ENCODE measurements at regions not wholly inside any gene's neighbourhood (a gene's known extent, or its start where the extent isn't known, plus 50 kb on each side); places are given as distances from the start of the nearest gene placed in this dataset.

DNA sequence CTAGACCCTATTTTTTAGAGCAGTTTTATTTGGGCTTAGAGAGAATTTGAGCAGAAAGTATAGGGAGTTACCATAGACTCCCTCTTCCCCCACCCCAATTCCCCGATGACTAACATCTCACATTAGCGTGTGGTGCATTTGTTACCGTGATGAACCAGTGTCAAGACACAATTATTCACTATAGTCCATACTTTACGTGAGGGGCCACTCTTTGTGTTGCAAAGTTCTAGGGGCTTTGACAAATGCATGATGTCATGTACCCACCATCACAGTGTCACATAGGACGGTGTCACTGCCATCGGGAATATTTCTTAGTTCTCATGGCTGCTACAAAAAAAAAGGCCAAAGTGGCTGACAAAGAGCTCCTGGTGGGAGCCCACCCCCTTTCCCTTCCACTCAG, 119.1 kb downstream of the PHETA1 start:
- Histone ChIP-seq H3K4me1 (replicated peaks in 1 of 4; ENCODE audit: control insufficient read depth in 3 of 4, insufficient read depth in 4 of 4, low read length in 3 of 4) (peaks cover 0 to 5% (median 2%) of the 10 kb centered on the region in 4 experiments; a peak in 4 of 7 replicates), H4K8ac (ENCODE audit: extremely low read depth, insufficient read depth, low read length) (no peak overlapping the region), H2BK15ac (ENCODE audit: low read length) (no peak overlapping the region), H2BK20ac (ENCODE audit: low read length) (no peak overlapping the region), H2BK12ac (ENCODE audit: low read depth, low read length) (no peak overlapping the region), H3K9me3 (ENCODE audit: insufficient read depth in 2 of 2, low read depth in 1 of 2, low read length in 1 of 2) (no peaks in the 10 kb centered on the region), H3K23me2 (ENCODE audit: low read depth, low read length) (no peaks in the 10 kb centered on the region), H2AK5ac (ENCODE audit: low read depth, low read length) (no peak overlapping the region), H3K4ac (replicated peaks; ENCODE audit: insufficient read length, low read depth, low read length) (no peak overlapping the region), H4K91ac (replicated peaks; ENCODE audit: insufficient read length, low read length) (no peak overlapping the region), H3K36me3 (ENCODE audit: control insufficient read depth in 2 of 4, insufficient read depth in 4 of 4, low read length in 3 of 4) (no peaks in the 10 kb centered on the region), H4K5ac (ENCODE audit: insufficient read length, low read depth, low read length) (no peak overlapping the region), H3K79me1 (ENCODE audit: low read depth, low read length) (no peaks in the 10 kb centered on the region), H3K27me3 (replicated peaks in 1 of 4; ENCODE audit: control insufficient read depth in 3 of 4, extremely low read depth in 1 of 4, insufficient read depth in 3 of 4, low read length in 3 of 4) (no peaks in the 10 kb centered on the region), H2BK5ac (ENCODE audit: low read depth, low read length) (no peak overlapping the region), H3K23ac (ENCODE audit: insufficient read length) (no peak overlapping the region), H3K9ac (replicated peaks in 1 of 4; ENCODE audit: extremely low read depth in 1 of 4, low read depth in 3 of 4, low read length in 3 of 4) (no peak overlapping the region), H2BK120ac (replicated peaks; ENCODE audit: low read depth, low read length) (no peak overlapping the region), H3K79me2 (ENCODE audit: control insufficient read depth in 1 of 2, insufficient read depth in 2 of 2, low read length in 2 of 2) (no peaks in the 10 kb centered on the region), H3K14ac (ENCODE audit: insufficient read length) (no peak overlapping the region), H3K27ac (ENCODE audit: low read depth, low read length) (no peak overlapping the region), H3K18ac (ENCODE audit: extremely low read depth, low read length) (no peak overlapping the region), H3K4me3 (ENCODE audit: extremely low read depth in 1 of 4, insufficient read depth in 2 of 4, low read depth in 3 of 4, low read length in 4 of 4) (no peak overlapping the region), H3K56ac (replicated peaks; ENCODE audit: insufficient read length, low read depth, low read length) (no peak overlapping the region), H4K20me1 (replicated peaks in 1 of 2; ENCODE audit: control insufficient read depth in 1 of 2, insufficient read depth in 2 of 2, low read length in 2 of 2) (peaks cover 0 to 1% of the 10 kb centered on the region in 2 experiments), H2AFZ (ENCODE audit: low read length) (no peak overlapping the region), H3K4me2 (ENCODE audit: insufficient read depth in 1 of 2, low read depth in 2 of 2, low read length in 2 of 2) (no peak overlapping the region)
- DNase-seq (ENCODE audit: low read depth in 1 of 2, low spot score in 2 of 2) = no peak
- TF ChIP-seq NANOG (IDR thresholded peaks at IDR 0.05; ENCODE audit: insufficient read depth, low read depth, low read length, poor library complexity, severe bottlenecking) (no peak), TAF7 (optimal IDR thresholded peaks at IDR 0.05; ENCODE audit: borderline replicate concordance, low read depth, low read length) (no peak), EZH2 (IDR thresholded peaks at IDR 0.05; ENCODE audit: low read depth, low read length, severe bottlenecking) (no peak), POLR2A (IDR thresholded peaks at IDR 0.05; ENCODE audit: control extremely low read depth in 1 of 2, low read depth in 2 of 2, low read length in 2 of 2) (no peak), TEAD4 (IDR thresholded peaks at IDR 0.05; ENCODE audit: low read depth, low read length) (no peak), TBP (IDR thresholded peaks at IDR 0.05; ENCODE audit: low read depth, low read length) (no peak), YY1 (IDR thresholded peaks at IDR 0.05; ENCODE audit: low read depth, low read length) (no peak), GTF2F1 (IDR thresholded peaks at IDR 0.05; ENCODE audit: borderline replicate concordance, low read depth, low read length) (no peak), NRF1 (IDR thresholded peaks at IDR 0.05; ENCODE audit: low read depth, low read length) (no peak), SIRT6 (IDR thresholded peaks at IDR 0.05; ENCODE audit: low read length) (no peak), CEBPB (IDR thresholded peaks at IDR 0.05; ENCODE audit: low read depth, low read length) (no peak)
- TF ChIP-seq, protein P1, sequence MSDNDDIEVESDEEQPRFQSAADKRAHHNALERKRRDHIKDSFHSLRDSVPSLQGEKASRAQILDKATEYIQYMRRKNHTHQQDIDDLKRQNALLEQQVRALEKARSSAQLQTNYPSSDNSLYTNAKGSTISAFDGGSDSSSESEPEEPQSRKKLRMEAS (IDR thresholded peaks at IDR 0.05) = no peak
- TF ChIP-seq, protein P2, sequence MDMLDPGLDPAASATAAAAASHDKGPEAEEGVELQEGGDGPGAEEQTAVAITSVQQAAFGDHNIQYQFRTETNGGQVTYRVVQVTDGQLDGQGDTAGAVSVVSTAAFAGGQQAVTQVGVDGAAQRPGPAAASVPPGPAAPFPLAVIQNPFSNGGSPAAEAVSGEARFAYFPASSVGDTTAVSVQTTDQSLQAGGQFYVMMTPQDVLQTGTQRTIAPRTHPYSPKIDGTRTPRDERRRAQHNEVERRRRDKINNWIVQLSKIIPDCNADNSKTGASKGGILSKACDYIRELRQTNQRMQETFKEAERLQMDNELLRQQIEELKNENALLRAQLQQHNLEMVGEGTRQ (IDR thresholded peaks at IDR 0.05; ENCODE audit: low read length) = no peak
- 88% methylated on average over 6 of the region's 6 CpGs; no CpG with 5 or more reads in 1 of the 2 experiments for WGBS, 2 experiments (ENCODE audit: extremely low coverage in 1 of 2, insufficient coverage in 1 of 2, insufficient read length in 1 of 2, insufficient replicate concordance in 2 of 2, low coverage in 1 of 2, low lambda C conversion rate in 2 of 2, missing lambda C conversion rate in 1 of 2)
- ChIA-PET POLR2A (ENCODE audit: partially characterized antibody) (no interaction called here), CTCF (ENCODE audit: partially characterized antibody) (interaction anchor here (1.0 to 1.9 kb wide), 2 partner anchors 49 to 54 kb away, joined by 4 to 5 read pairs; no protein-coding TSS in a partner anchor)
- no peak for FAIRE-seq
